ENCODE measurements at regions not wholly inside any gene's neighbourhood (a gene's known extent, or its start where the extent isn't known, plus 50 kb on each side); places are given as distances from the start of the nearest gene placed in this dataset.
"Not testable (repeated sequence)": the region's sequence is repeated elsewhere in the genome, so short reads cannot be mapped to it uniquely, and the experiment has no call there.

DNA sequence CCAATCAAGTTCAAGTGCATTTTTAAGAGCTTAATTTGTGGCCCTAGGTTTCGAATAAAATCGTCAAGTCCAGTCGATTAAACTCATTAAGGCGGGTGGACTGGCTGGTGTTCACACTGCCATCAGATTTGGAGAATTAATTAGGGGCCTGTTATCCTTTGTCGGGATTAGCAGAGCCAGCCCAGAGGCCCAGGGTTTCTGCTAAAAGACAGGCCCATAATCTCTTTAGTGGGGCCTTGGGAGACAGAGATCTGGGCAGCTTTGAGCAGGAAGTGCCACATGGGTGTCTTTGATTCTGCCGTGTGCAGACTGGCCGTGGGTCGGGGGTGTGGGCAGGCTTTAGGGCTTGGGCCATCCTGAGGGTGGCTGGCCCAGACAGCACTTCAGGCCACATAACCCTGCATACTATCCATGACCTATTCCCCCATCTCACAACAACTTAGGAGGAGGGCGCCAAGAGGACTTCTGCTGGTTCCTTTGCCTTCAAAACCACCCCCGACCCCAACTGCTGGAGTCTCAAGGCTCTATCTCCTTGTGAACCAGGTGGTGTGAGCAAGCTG lies 94.7 kb downstream of the PLXNA1 start:
- H3K27me3 Mint-ChIP-seq (ENCODE audit: insufficient read depth) = peaks cover 3% of the 10 kb centered on the region
- no peaks in the 10 kb centered on the region for H3K9me3 Mint-ChIP-seq
- no peak for DNase-seq (ENCODE audit: low spot score)
- H3K27ac Mint-ChIP-seq = no peak overlapping the region
- intact Hi-C loops (cut with micrococcal nuclease) = no loop called here
- H3K4me3 Mint-ChIP-seq = no peak overlapping the region
- H3K4me1 Mint-ChIP-seq (ENCODE audit: low read depth) = peaks cover 10% of the 10 kb centered on the region
- no peaks in the 10 kb centered on the region for H3K36me3 Mint-ChIP-seq (ENCODE audit: low read depth)

DNA sequence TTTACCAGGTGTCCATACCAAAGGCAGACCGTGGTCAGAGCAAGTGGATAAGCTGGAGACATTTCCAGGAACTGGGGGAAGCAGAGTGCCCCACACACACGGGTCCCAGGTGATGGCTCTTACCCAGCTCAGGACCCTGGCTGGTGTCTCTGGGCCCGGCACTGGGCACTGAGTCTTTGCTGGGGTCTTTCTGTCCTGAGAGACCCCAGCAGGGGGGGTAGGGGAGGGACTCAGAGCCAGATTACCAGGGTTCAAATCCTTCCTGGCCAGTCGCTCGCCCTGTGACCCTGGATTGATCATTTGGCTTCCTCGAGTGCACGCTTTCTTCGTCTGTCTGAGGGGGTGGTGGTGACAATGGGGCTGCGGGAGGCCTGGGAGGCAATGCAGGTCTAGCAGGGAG lies 95.7 kb downstream of the PLXNA1 start:
- Mint-ChIP-seq H3K4me1 (ENCODE audit: low read depth) (peaks cover 10% of the 10 kb centered on the region), H3K4me3 (no peak overlapping the region), H3K27ac (no peak overlapping the region), H3K9me3 (no peaks in the 10 kb centered on the region), H3K36me3 (ENCODE audit: low read depth) (no peaks in the 10 kb centered on the region), H3K27me3 (ENCODE audit: insufficient read depth) (peaks cover 3% of the 10 kb centered on the region)
- intact Hi-C loops (cut with micrococcal nuclease) = no loop called here
- no peak for DNase-seq (ENCODE audit: low spot score)

DNA sequence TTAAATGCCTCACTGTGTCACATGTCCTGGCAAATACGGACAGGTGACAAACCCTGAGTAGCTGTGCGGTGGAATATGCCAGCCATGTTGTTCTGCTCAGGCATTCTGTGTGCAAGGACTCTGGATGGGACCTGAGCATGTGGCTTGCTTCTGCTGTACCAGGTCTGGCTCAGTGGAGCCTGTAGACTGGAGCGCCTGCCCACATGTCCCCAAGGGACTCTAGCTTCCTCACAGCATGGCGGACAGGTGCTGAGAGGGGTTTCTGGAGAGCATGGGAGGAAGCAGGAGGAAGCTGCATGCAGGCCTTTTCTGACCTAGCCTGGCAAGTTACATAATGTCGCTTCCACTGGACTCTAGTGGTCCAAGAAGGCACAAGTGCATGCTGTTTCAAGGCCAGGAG lies 96.3 kb downstream of the PLXNA1 start:
- H3K27me3 Mint-ChIP-seq (ENCODE audit: insufficient read depth) = peaks cover 3% of the 10 kb centered on the region
- no peak overlapping the region for H3K4me3 Mint-ChIP-seq
- intact Hi-C loops (cut with micrococcal nuclease) = no loop called here
- no peak overlapping the region for H3K27ac Mint-ChIP-seq
- H3K9me3 Mint-ChIP-seq = no peaks in the 10 kb centered on the region
- peaks cover 10% of the 10 kb centered on the region for H3K4me1 Mint-ChIP-seq (ENCODE audit: low read depth)
- no peak for DNase-seq (ENCODE audit: low spot score)
- no peaks in the 10 kb centered on the region for H3K36me3 Mint-ChIP-seq (ENCODE audit: low read depth)

DNA sequence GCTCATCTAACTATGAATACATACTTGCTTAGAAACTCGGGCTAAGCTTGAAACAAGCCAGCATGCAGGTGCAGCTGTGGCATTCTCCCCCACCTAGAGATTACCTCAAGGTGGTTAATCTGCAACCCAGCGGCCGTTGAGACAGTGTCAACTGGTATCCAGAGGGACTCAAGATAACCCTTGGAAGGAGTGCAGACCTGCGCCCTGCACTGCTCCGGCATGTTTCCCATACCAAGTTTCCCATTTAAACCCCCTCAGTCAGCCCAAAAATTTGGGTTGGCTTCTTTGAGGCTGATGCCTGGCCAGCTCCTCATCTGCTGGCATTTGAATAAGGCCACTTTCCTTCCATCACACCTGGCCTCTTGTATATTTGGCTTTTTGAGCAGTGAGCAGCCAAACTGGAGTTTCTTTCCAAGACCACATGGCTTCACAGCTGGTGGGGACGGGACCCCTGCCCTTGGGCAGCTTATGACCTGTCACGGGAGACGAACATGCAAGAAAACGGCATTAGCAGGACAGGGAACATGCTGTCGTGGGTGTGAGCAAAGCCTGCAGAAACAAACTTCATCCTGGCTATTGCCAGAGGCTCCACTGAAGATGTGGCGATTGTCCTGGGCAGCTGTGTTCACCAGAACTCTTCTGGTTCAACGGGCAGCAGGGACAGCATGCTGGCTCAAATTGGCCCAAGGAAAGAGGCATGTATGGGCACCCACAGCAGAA lies 98.2 kb downstream of the PLXNA1 start:
- intact Hi-C loops (cut with micrococcal nuclease) = no loop called here
- DNase-seq (ENCODE audit: low spot score) = no peak
- H3K4me1 Mint-ChIP-seq (ENCODE audit: low read depth) = no peaks in the 10 kb centered on the region
- H3K36me3 Mint-ChIP-seq (ENCODE audit: low read depth) = no peaks in the 10 kb centered on the region
- H3K9me3 Mint-ChIP-seq = no peaks in the 10 kb centered on the region
- no peak overlapping the region for H3K27ac Mint-ChIP-seq
- no peak overlapping the region for H3K4me3 Mint-ChIP-seq
- peaks cover 3% of the 10 kb centered on the region for H3K27me3 Mint-ChIP-seq (ENCODE audit: insufficient read depth)

DNA sequence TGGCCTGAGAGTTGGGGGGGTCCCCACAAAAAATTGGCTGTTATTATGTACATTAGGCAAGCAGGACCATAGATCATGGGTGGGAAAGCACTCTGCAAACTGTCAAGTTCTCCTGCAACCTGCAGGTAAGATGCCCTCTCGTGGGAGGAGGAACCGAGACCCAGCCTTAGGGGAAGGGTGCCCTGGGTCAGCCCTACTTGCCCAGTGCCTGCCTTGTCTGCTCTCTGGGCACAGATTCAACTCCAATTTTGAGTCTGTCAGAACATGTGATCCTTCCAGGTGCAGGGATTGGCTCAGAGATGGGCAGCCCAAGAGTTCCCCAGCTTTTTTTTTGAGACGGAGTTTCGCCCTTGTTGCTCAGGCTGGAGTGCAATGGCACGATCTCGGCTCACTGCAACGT lies 99.2 kb downstream of the PLXNA1 start:
- H3K4me1 Mint-ChIP-seq (ENCODE audit: low read depth) = no peaks in the 10 kb centered on the region
- DNase-seq (ENCODE audit: low spot score) = no peak
- H3K27me3 Mint-ChIP-seq (ENCODE audit: insufficient read depth) = peaks cover 3% of the 10 kb centered on the region
- no peak overlapping the region for H3K4me3 Mint-ChIP-seq
- intact Hi-C loops (cut with micrococcal nuclease) = no loop called here
- H3K9me3 Mint-ChIP-seq = no peaks in the 10 kb centered on the region
- H3K36me3 Mint-ChIP-seq (ENCODE audit: low read depth) = no peaks in the 10 kb centered on the region
- H3K27ac Mint-ChIP-seq = no peak overlapping the region

DNA sequence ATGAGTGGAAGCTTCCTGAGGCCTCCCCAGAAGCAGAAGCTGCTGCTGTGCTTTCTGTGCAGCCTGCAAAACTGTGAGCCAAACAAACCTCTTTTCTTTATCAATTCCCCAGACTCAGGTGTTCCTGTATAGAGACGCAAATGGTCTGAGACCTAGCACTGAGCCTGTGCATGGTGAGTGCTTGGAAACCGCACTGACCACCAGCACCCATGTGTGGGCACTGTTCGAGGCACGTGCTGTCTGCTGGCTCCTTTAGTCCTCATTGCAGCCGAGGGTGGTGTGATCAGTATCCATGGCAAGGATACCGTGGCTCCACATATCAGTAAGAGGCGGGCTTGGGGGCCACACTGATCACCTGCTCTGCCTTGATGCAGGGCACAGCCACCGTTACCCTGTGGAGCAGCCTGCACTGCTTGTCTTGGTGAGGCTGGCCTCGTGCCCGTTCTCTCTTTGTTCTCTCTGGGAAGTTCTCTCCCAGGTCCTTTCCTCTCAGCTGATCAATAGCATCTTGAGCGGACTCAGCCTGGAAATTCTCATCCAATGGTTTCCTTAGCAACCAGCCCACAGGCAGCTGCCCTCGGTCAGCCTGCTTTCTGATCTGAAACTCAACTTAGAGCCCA lies 101.0 kb downstream of the PLXNA1 start:
- no peak for DNase-seq (ENCODE audit: low spot score)
- H3K4me3 Mint-ChIP-seq = no peak overlapping the region
- H3K27ac Mint-ChIP-seq = no peak overlapping the region
- H3K27me3 Mint-ChIP-seq (ENCODE audit: insufficient read depth) = peaks cover 3% of the 10 kb centered on the region
- no peaks in the 10 kb centered on the region for H3K4me1 Mint-ChIP-seq (ENCODE audit: low read depth)
- no peaks in the 10 kb centered on the region for H3K36me3 Mint-ChIP-seq (ENCODE audit: low read depth)
- H3K9me3 Mint-ChIP-seq = no peaks in the 10 kb centered on the region
- intact Hi-C loops (cut with micrococcal nuclease) = no loop called here

DNA sequence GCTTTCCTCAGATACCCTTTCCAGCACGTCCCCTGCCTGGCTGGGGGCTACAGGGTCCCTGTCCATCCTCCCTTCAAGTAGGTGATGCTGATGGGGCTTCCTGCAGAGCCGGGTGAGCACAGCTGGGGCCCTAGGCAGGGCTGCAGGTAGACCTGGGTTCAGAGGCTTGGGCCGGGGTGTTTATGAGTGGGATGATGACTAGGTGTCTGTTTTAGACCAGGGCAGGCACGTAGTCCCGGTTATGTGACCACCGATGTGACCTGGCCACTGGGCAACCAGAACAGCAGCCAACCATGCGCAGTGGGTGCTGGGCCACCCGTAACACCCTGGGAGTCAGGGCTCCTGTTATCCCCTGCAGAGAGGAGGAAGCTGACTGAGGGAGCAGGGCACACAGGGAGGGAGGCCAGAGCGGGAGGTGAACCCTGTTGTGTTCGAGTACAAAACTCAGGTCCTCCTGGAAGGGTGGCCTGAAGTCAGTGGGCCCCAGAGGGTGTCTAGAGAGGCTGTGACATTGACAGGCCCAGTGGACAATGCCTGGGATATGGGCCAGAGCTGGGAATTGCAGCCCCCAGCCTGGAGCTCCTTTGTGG lies 101.6 kb downstream of the PLXNA1 start:
- H3K4me3 Mint-ChIP-seq = no peak overlapping the region
- H3K27me3 Mint-ChIP-seq (ENCODE audit: insufficient read depth) = peaks cover 3% of the 10 kb centered on the region
- H3K9me3 Mint-ChIP-seq = no peaks in the 10 kb centered on the region
- no peak for DNase-seq (ENCODE audit: low spot score)
- intact Hi-C loops (cut with micrococcal nuclease) = no loop called here
- H3K4me1 Mint-ChIP-seq (ENCODE audit: low read depth) = no peaks in the 10 kb centered on the region
- H3K27ac Mint-ChIP-seq = no peak overlapping the region
- no peaks in the 10 kb centered on the region for H3K36me3 Mint-ChIP-seq (ENCODE audit: low read depth)

DNA sequence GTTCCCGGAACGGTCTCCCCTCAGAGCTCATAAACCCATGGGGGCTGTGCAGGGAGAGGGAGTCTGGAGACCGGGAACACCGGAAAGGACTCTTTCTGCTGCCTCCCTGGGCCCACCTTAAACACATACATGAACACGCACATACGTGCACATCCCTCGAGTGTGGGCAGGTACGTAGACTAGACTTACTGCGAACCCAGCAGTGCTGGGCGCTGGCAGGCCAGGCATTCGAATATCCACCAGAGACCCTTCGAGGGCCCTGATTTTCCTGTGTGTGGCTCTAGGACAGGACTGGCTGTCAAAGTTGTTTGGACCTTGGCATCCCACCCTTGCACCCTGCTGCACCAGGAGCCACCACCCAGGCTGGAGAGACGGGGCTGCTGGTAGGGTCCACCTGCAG lies 102.7 kb downstream of the PLXNA1 start:
- no peaks in the 10 kb centered on the region for H3K36me3 Mint-ChIP-seq (ENCODE audit: low read depth)
- H3K27ac Mint-ChIP-seq = no peak overlapping the region
- peaks cover 3% of the 10 kb centered on the region for H3K27me3 Mint-ChIP-seq (ENCODE audit: insufficient read depth)
- H3K4me1 Mint-ChIP-seq (ENCODE audit: low read depth) = no peaks in the 10 kb centered on the region
- H3K9me3 Mint-ChIP-seq = no peaks in the 10 kb centered on the region
- intact Hi-C loops (cut with micrococcal nuclease) = no loop called here
- H3K4me3 Mint-ChIP-seq = no peak overlapping the region
- DNase-seq (ENCODE audit: low spot score) = no peak

DNA sequence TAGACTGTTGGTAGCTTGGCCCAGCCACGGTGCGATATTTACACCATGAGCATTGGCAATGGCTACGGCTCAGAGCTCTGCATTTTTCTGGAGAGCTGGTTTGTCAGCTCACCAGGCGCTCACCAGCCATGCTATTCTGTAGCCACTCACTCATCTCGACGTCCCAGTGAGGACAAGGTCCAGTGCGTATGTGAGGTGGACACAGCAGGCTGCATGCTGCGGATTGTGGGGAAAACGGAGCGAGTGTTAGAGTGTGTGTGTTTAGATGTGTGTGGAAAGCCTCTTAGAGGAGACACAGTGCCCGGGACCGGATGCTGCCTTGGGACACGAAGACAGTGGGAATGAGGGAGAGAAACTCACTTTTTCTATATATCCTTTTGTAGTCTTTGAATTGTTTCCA lies 103.7 kb downstream of the PLXNA1 start:
- H3K4me1 Mint-ChIP-seq (ENCODE audit: low read depth); DNase-seq (ENCODE audit: low spot score); H3K9me3 Mint-ChIP-seq; intact Hi-C loops (cut with micrococcal nuclease); H3K36me3 Mint-ChIP-seq (ENCODE audit: low read depth); H3K4me3 Mint-ChIP-seq; H3K27me3 Mint-ChIP-seq (ENCODE audit: insufficient read depth); H3K27ac Mint-ChIP-seq: not testable (repeated sequence)

DNA sequence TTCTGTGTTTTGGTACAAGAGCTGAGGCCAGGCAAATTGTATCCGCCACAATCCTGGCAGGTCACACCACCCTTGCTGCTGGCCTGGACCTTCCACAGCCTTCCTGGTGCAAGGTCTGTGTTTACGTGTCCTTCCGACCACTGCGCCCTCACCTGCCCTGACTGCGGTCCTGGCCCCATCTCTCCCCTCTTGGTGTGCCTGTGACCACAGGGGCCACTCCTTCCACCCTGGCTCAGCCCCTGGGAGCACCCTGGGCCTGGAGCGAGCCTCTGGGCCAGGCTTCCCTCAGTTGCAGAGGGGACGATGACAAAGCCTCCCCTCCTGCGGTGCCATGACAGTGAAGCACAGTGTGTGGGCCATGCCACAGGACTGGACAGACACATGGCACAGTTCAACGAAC lies 104.5 kb downstream of the PLXNA1 start:
- no peak for DNase-seq (ENCODE audit: low spot score)
- H3K27ac Mint-ChIP-seq = no peak overlapping the region
- no peak overlapping the region for H3K4me3 Mint-ChIP-seq
- intact Hi-C loops (cut with micrococcal nuclease) = no loop called here
- no peaks in the 10 kb centered on the region for H3K4me1 Mint-ChIP-seq (ENCODE audit: low read depth)
- H3K27me3 Mint-ChIP-seq (ENCODE audit: insufficient read depth) = no peaks in the 10 kb centered on the region
- H3K9me3 Mint-ChIP-seq = no peaks in the 10 kb centered on the region
- H3K36me3 Mint-ChIP-seq (ENCODE audit: low read depth) = no peaks in the 10 kb centered on the region

DNA sequence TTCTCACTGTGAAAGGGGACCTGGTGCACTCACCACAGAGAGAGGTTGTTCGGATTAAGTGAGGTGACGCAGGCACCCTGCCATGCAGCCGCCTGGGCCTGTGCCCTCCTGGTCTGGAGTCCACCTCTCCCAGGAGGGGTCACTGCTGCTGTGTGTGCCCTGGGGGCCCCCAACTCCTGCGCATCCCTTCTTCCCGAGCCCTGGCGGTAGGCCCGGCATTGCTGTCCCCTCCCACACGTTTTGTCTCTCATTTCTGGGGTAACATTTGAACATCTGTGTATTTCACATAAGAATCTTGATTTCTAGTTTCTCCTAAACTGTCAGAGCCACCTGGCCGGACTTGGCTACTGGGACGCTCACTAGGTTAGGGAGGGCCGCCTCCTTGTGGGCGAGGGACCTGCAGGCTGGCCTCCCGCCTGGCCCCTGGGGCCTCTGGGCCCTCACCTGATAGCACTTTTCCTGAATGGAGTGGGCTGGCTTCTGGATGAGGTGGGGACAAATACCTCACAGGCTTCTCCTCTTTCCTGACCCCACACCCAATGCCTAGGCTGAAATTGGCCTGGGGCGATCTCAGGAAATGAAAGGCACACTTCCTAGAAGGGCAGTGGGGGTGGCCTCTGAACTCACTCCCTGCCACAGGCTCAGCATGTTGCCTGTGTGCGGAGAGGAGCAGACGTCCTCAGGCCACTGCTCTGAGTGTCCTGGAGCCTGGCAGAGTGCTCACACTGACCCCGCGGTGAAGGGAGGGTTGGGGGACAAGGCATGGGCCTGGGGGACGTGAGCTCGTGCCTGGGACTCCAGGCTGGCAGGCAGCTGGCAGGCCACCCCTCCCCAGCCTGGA lies 104.2 kb upstream of the PRR23E start:
- no peaks in the 10 kb centered on the region for H3K9me3 Mint-ChIP-seq
- no peak for DNase-seq (ENCODE audit: low spot score)
- intact Hi-C loops (cut with micrococcal nuclease) = no loop called here
- no peak overlapping the region for H3K4me3 Mint-ChIP-seq
- H3K27ac Mint-ChIP-seq = no peak overlapping the region
- no peaks in the 10 kb centered on the region for H3K27me3 Mint-ChIP-seq (ENCODE audit: insufficient read depth)
- no peaks in the 10 kb centered on the region for H3K4me1 Mint-ChIP-seq (ENCODE audit: low read depth)
- no peaks in the 10 kb centered on the region for H3K36me3 Mint-ChIP-seq (ENCODE audit: low read depth)

DNA sequence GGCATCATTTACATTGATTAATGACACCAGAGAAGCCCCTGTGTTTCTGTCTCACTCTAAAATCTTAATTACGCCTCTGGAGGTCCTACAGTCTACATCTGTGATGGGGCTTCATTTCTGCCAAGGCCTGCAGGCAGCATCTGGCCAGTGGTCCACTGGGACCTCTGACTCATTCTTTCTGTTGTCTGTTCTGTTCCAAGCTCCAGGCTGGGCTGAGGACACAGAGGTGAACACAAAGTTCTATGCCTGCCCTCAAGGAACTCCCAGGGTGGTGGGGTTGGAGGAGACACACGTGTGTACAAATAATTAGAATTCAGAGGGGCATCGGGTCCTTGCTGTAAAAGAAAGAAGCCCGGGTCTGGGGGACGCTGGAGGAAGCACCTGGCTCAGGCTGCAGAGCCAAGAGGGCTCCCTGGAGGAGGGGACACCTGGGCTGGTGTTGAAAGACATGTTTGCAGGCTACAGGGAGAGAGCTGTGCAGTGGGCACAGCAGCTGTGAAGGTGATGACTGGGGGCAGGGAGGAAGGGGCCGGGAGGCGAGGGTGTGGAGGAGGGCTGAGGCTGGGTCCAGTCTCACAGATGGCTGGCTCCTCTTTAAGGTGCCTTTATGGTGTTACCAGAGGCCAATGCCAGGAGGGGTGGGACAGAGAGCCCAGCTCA lies 103.3 kb upstream of the PRR23E start:
- Mint-ChIP-seq H3K9me3 (no peaks in the 10 kb centered on the region), H3K36me3 (ENCODE audit: low read depth) (no peaks in the 10 kb centered on the region), H3K27me3 (ENCODE audit: insufficient read depth) (no peaks in the 10 kb centered on the region), H3K4me1 (ENCODE audit: low read depth) (no peaks in the 10 kb centered on the region), H3K4me3 (no peak overlapping the region), H3K27ac (no peak overlapping the region)
- intact Hi-C loops (cut with micrococcal nuclease) = no loop called here
- no peak for DNase-seq (ENCODE audit: low spot score)
